RWPE1 (cell line): ENCODE measurements at regions not wholly inside any gene's neighbourhood (a gene's known extent, or its start where the extent isn't known, plus 50 kb on each side); places are given as distances from the start of the nearest gene placed in this dataset.

ENCODE experiments used
- CTCF ChIA-PET: fragments of 350-600 bp; sonication (Branson Sonifier 250); formaldehyde crosslinking; extraction: SDS; loops from one replicate; lab custom pipeline; 2021; lab: Yijun Ruan, JAX
- POLR2A ChIA-PET: fragments of 400-600 bp; formaldehyde crosslinking; extraction: SDS; loops from one replicate; lab custom pipeline; 2020; ENCODE audit warnings: antibody characterized with exemption; ENCODE audit not compliant: low non-redundant PET; lab: Yijun Ruan, JAX
- DNase-seq: peaks from one replicate; pipeline ENCODE4 v3.0.0; 2012; ENCODE audit warnings: low spot score
- H3K27ac ChIP-seq: fragments of 450-650 bp; 2 replicates; pipeline ENCODE4 v1.5.1; 2017
- CTCF ChIP-seq: fragments of 450-650 bp; conservative IDR thresholded peaks from 2 replicates; pipeline ENCODE4 v1.5.1; 2017; ENCODE audit warnings: low read depth, mild to moderate bottlenecking

- CTCF ChIA-PET: interaction anchor here (0.6 to 0.7 kb wide), 3 partner anchors 479 to 742 kb away, joined by 3 to 4 read pairs (median 3); no protein-coding TSS in a partner anchor
- no peak overlapping the region for H3K27ac ChIP-seq
- TF ChIP-seq CTCF: peak; percentile 89
- peak; percentile 55 for DNase-seq
- POLR2A ChIA-PET: no interaction called here
Observed at GRCh38 chr3:159263750-159264553, 462.1 kb downstream of the MFSD1 start.

- no peak for DNase-seq
- ChIA-PET POLR2A (no interaction called here), CTCF (interaction anchor here (0.8 kb wide), 1 partner anchor 740 kb away, joined by 3 read pairs; no protein-coding TSS in a partner anchor)
- TF ChIP-seq CTCF: no peak
- H3K27ac ChIP-seq: no peak overlapping the region
Observed at GRCh38 chr3:159265705-159266104, 463.9 kb downstream of the MFSD1 start.

GRCh38 chr3:159266779-159267178 lies 464.9 kb downstream of the MFSD1 start:
- POLR2A ChIA-PET: no interaction called here
- H3K27ac ChIP-seq: no peak overlapping the region
- TF ChIP-seq CTCF: no peak
- DNase-seq: peak; percentile 15
- CTCF ChIA-PET: interaction anchor here (0.6 to 0.7 kb wide), 2 partner anchors 523 to 539 kb away, joined by 3 to 5 read pairs; no protein-coding TSS in a partner anchor

- DNase-seq: no peak
- POLR2A ChIA-PET: no interaction called here
- CTCF ChIA-PET: interaction anchor here (0.6 to 0.7 kb wide), 3 partner anchors 29 to 736 kb away, joined by 3 to 4 read pairs (median 3); no protein-coding TSS in a partner anchor
- TF ChIP-seq CTCF: no peak
- H3K27ac ChIP-seq: no peak overlapping the region
Observed at GRCh38 chr3:159271799-159272512, 470.1 kb downstream of the MFSD1 start.

- no peak overlapping the region for H3K27ac ChIP-seq
- no peak for DNase-seq
- ChIA-PET POLR2A (no interaction called here), CTCF (no interaction called here)
- no peak for TF ChIP-seq CTCF
Observed at GRCh38 chr3:159273070-159273469, 471.2 kb downstream of the MFSD1 start.

GRCh38 chr3:159273608-159274007 lies 471.8 kb downstream of the MFSD1 start:
- DNase-seq: peak; percentile 25
- H3K27ac ChIP-seq: no peak overlapping the region
- ChIA-PET POLR2A (no interaction called here), CTCF (no interaction called here)
- no peak for TF ChIP-seq CTCF
